Putamen (tissue), 1 donor: ENCODE measurements at regions not wholly inside any gene's neighbourhood (a gene's known extent, or its start where the extent isn't known, plus 50 kb on each side); places are given as distances from the start of the nearest gene placed in this dataset.
"Not testable (repeated sequence)": the region's sequence is repeated elsewhere in the genome, so short reads cannot be mapped to it uniquely, and the experiment has no call there.

Experiments used
- DNase-seq: peaks from one replicate; pipeline ENCODE4 v3.0.0-alpha.2; 2016; ENCODE audit warnings: low spot score

GRCh38 chr12:63040526-63041220, 105.7 kb upstream of the PPM1H start:
- no peak for DNase-seq

- no peak for DNase-seq
Measured at GRCh38 chr12:63038713-63039100, 103.8 kb upstream of the PPM1H start.

- no peak for DNase-seq
Measured at GRCh38 chr12:63037746-63038712, 103.1 kb upstream of the PPM1H start.

- DNase-seq, result no peak
Measured at GRCh38 chr12:63036974-63037335, 102.0 kb upstream of the PPM1H start.

- no peak for DNase-seq
Measured at GRCh38 chr12:63036216-63036973, 101.4 kb upstream of the PPM1H start.

- DNase-seq, result no peak
Measured at GRCh38 chr12:63034601-63035000, 99.7 kb upstream of the PPM1H start.

GRCh38 chr12:63029676-63030075, 94.7 kb upstream of the PPM1H start:
- no peak for DNase-seq

- no peak for DNase-seq
Measured at GRCh38 chr12:63028951-63029350, 94.0 kb upstream of the PPM1H start.

- DNase-seq, result no peak
Measured at GRCh38 chr12:63025116-63025515, 90.2 kb upstream of the PPM1H start.

- no peak for DNase-seq
Measured at GRCh38 chr12:63023926-63024325, 89.0 kb upstream of the PPM1H start.

- no peak for DNase-seq
Measured at GRCh38 chr12:63021116-63021515, 86.2 kb upstream of the PPM1H start.

GRCh38 chr12:63020269-63020668, 85.3 kb upstream of the PPM1H start:
- no peak for DNase-seq

GRCh38 chr12:63018273-63018672, 83.3 kb upstream of the PPM1H start:
- DNase-seq, result no peak

GRCh38 chr12:63013302-63013701, 78.4 kb upstream of the PPM1H start:
- DNase-seq, result no peak

- no peak for DNase-seq
Measured at GRCh38 chr12:63010698-63011097, 75.7 kb upstream of the PPM1H start.

- no peak for DNase-seq
Measured at GRCh38 chr12:63008372-63008771, 73.4 kb upstream of the PPM1H start.

- no peak for DNase-seq
Measured at GRCh38 chr12:63007726-63008125, 72.8 kb upstream of the PPM1H start.

- no peak for DNase-seq
Measured at GRCh38 chr12:63006536-63006935, 71.6 kb upstream of the PPM1H start.

GRCh38 chr12:63005382-63005781, 70.4 kb upstream of the PPM1H start:
- DNase-seq, result no peak

- DNase-seq, result no peak
Measured at GRCh38 chr12:63003223-63003819, 68.4 kb upstream of the PPM1H start.

GRCh38 chr12:63002059-63002458, 67.1 kb upstream of the PPM1H start:
- not testable (repeated sequence) for DNase-seq

GRCh38 chr12:62998454-62998853, 63.5 kb upstream of the PPM1H start:
- no peak for DNase-seq
